Esophagus squamous epithelium (tissue), 5 donors: ENCODE measurements at regions not wholly inside any gene's neighbourhood (a gene's known extent, or its start where the extent isn't known, plus 50 kb on each side); places are given as distances from the start of the nearest gene placed in this dataset.

Experiments used
- DNase-seq: peaks from one replicate; lab custom pipeline; 2025; lab: John Stamatoyannopoulos, UW
- H3K27ac ChIP-seq, 4 donors: fragments of 200-600 bp; sonication (generic); one replicate each; pipeline ENCODE4 v1.5.1; 2016 to 2019; ENCODE audit warnings: mild to moderate bottlenecking in 1 of 4
- H3K27me3 ChIP-seq, 4 donors: fragments of 200-600 bp; sonication (generic); 1 replicate in 3 of 4; 2 replicates in 1 of 4; pipeline versions ENCODE4 v1.5.1 to v1.6.0; 2017 to 2021; ENCODE audit warnings: antibody characterized with exemption in 1 of 4
- H3K36me3 ChIP-seq, 3 donors: fragments of 200-600 bp; sonication (generic); one replicate each; pipeline ENCODE4 v1.5.1; 2016 to 2019
- H3K4me1 ChIP-seq, 3 donors: fragments of 200-600 bp; sonication (generic); one replicate each; pipeline ENCODE4 v1.5.1; 2017 to 2019
- H3K4me3 ChIP-seq, 4 donors: fragments of 200-600 bp; sonication (generic); 1 replicate in 3 of 4; 2 replicates in 1 of 4; pipeline ENCODE4 v1.5.1; 2016 to 2019; ENCODE audit warnings: mild to moderate bottlenecking in 2 of 4, moderate library complexity in 1 of 4
- H3K9me3 ChIP-seq, 3 donors: fragments of 200-600 bp; sonication (generic); one replicate each; pipeline ENCODE4 v1.5.1; 2016 to 2019
- POLR2A ChIP-seq, 4 donors: fragments of 450-650 bp; IDR thresholded peaks; one replicate each; pipeline ENCODE4 v1.6.1; 2017; ENCODE audit warnings: antibody characterized with exemption in 4 of 4, mild to moderate bottlenecking in 4 of 4, moderate library complexity in 3 of 4
- WGBS, 2 donors: methylation state at CpG; one replicate each; pipeline ENCODE4 v1.1.5; 2018; 5-methylcytosine and 5-hydroxymethylcytosine counted together
- intact Hi-C: fragments of 100-400 bp; cut with DNase I; formaldehyde crosslinking; loops from one replicate; pipeline ENCODE4 v1.15.0; 2022
- TF ChIP-seq, protein P1 (sequence below), 6 experiments: fragments of 450-650 bp in 4 of 6; fragments of 200-600 bp in 2 of 6; sonication (generic) in 2 of 6; IDR thresholded peaks; one replicate each; pipeline ENCODE4 v1.5.1; 2016 to 2019; ENCODE audit warnings: antibody characterized with exemption in 6 of 6, mild to moderate bottlenecking in 4 of 6, moderate library complexity in 4 of 6
- donor health status: DM: yes; HTN: yes; CAD: no.

DNA sequence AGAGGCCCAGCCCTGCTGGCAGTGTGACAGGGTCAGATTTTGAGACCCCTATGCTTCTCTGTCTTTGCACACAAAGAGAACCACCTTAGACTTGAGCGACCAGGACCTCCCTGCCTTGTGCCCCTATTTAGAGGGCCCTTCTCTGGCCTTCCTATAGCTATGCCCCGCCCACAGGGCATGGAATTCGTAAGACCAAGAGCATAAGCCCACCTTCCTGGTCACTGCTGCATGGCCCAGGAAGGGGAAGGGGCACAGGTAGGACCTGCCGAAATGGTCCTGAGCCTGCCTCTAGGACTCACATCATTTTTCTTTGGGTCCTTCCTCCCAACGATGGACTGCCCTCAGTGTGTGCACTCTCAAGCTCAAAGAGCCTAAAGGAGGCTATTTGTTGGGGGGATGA is 65.1 kb upstream of the SRSF6 start:
- Histone ChIP-seq H3K9me3 (peaks cover 0 to 9% (median 0%) of the 10 kb centered on the region in 3 donors), H3K4me3 (no peak overlapping the region), H3K4me1 (peaks cover 0 to 16% (median 0%) of the 10 kb centered on the region in 3 donors), H3K27ac (no peak overlapping the region), H3K27me3 (peaks cover 0 to 37% (median 0%) of the 10 kb centered on the region in 4 donors), H3K36me3 (no peaks in the 10 kb centered on the region)
- 65 to 78% methylated on average over 2 to 5 of the region's 5 CpGs for WGBS, 2 donors
- no peak for DNase-seq
- no peak for TF ChIP-seq POLR2A (IDR thresholded peaks at IDR 0.05)
- TF ChIP-seq, protein P1, sequence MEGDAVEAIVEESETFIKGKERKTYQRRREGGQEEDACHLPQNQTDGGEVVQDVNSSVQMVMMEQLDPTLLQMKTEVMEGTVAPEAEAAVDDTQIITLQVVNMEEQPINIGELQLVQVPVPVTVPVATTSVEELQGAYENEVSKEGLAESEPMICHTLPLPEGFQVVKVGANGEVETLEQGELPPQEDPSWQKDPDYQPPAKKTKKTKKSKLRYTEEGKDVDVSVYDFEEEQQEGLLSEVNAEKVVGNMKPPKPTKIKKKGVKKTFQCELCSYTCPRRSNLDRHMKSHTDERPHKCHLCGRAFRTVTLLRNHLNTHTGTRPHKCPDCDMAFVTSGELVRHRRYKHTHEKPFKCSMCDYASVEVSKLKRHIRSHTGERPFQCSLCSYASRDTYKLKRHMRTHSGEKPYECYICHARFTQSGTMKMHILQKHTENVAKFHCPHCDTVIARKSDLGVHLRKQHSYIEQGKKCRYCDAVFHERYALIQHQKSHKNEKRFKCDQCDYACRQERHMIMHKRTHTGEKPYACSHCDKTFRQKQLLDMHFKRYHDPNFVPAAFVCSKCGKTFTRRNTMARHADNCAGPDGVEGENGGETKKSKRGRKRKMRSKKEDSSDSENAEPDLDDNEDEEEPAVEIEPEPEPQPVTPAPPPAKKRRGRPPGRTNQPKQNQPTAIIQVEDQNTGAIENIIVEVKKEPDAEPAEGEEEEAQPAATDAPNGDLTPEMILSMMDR (IDR thresholded peaks at IDR 0.05): no peak
- intact Hi-C loops: no loop called here

DNA sequence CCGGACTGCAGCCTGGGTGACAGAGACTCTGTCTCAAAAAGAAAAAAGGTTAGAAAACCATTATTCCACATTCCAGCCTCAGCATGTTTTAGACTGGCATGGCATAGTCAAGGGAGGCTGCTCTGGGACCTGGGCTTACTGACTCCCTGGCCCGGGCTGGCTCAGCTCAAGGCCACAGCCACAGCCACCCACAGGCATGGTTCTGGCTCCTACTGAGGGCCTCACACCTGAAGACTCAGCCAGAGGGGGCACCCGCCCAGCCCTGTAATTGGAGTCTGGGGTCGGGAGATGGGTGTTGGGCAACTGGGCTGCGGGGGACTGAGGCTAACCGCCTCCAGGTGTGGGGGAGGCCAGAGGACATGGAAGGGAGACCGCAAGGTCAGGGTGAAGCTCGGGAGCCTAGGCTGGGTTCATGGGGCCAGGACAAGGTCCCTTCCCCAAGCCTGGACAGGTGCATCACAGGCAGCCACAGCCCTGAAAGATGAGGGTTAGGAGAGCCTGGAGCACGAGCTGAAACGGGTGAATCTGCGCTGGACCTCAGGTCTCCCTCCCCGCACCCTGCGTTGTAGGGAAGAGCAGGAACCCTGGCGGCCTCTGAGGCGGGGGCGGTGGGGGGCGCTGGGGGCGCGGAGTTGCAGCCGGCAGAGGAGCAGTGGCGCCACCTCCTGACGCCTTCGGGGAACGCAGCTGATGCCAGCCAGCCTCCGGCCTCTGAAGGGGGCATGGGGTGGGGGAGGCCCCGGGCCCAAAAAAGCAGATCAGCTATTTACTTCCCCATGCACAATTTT is 67.7 kb upstream of the SRSF6 start:
- intact Hi-C loops: no loop called here
- H3K4me1 ChIP-seq: peaks cover 0 to 16% (median 0%) of the 10 kb centered on the region in 3 donors
- no peak for TF ChIP-seq POLR2A (IDR thresholded peaks at IDR 0.05)
- TF ChIP-seq, protein P1 (IDR thresholded peaks at IDR 0.05): no peak
- peaks cover 0 to 37% (median 0%) of the 10 kb centered on the region in 4 donors for H3K27me3 ChIP-seq
- peaks cover 0 to 9% (median 0%) of the 10 kb centered on the region in 3 donors for H3K9me3 ChIP-seq
- no peak for DNase-seq
- no peaks in the 10 kb centered on the region for H3K36me3 ChIP-seq
- no peak overlapping the region for H3K27ac ChIP-seq
- H3K4me3 ChIP-seq: no peak overlapping the region
- 27 to 52% methylated on average over 8 to 9 of the region's 26 CpGs for WGBS, 2 donors

DNA sequence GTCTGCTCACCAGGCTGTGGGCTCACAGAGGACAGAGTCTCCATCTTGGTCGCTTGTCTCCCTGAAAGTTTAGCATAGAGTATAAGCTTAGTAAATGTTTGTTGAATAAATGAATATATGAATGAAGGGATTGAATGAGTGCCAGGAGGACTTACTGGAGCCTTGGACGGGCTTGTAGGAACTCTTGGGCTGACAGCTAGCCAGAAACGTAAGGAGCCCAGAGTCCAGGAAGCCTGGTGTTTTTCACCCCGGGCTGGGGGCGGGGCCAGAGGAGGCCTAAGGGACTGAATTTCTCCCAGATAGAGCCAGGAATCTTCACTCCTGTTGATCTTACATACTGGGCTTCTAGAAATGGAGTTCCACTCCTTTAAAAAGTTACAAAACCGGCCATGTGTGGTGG is 68.5 kb upstream of the SRSF6 start:
- peaks cover 0 to 9% (median 0%) of the 10 kb centered on the region in 3 donors for H3K9me3 ChIP-seq
- H3K27me3 ChIP-seq: peaks cover 0 to 43% (median 0%) of the 10 kb centered on the region in 4 donors
- no peak for DNase-seq
- TF ChIP-seq POLR2A (IDR thresholded peaks at IDR 0.05): no peak
- TF ChIP-seq, protein P1 (IDR thresholded peaks at IDR 0.05): no peak
- WGBS, 2 donors: 25 to 43% methylated on average over 5 to 6 of the region's 6 CpGs
- no peak overlapping the region for H3K4me3 ChIP-seq
- intact Hi-C loops: no loop called here
- no peak overlapping the region for H3K27ac ChIP-seq
- H3K36me3 ChIP-seq: no peaks in the 10 kb centered on the region
- H3K4me1 ChIP-seq: peaks cover 0 to 16% (median 0%) of the 10 kb centered on the region in 3 donors

DNA sequence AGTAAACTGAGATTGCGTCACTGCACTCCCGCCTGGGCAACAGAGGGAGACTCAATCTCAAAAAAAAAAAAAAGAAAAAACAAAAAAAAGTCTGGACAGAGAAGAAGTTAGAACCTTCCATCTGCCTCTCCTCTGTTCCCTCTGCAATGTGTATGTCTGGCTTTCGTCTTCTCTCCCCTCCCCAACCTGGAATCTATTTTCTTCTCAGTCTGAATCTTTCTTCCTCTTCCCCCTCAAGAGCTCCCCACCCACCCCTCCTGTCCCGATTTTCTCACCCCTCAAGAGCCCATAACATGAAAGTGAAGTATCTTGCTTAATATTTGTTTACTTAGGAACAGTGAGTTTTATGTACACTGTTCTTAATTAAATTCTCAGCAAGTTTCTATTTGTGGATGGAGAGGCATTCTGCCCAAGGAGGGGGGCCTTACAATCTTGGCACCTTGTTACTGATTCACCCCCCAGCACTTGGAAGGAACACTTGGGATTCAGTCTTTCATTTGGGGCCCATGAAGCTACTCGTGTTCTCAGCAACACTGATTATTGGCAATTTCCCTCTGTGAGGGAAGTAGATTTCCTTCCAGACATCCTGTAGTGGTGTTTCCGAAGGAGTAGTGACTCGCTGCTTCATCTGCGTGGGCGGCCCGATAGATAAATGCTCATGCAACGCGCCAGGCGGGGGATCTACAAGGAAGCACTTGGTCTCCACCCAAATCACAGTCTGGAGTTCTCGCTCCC is 69.3 kb upstream of the SRSF6 start:
- no peak for DNase-seq
- intact Hi-C loops: no loop called here
- Histone ChIP-seq H3K9me3 (peaks cover 0 to 3% (median 0%) of the 10 kb centered on the region in 3 donors), H3K36me3 (no peaks in the 10 kb centered on the region), H3K27ac (no peak overlapping the region), H3K4me3 (no peak overlapping the region), H3K4me1 (peaks cover 0 to 16% (median 0%) of the 10 kb centered on the region in 3 donors), H3K27me3 (peaks cover 0 to 38% (median 0%) of the 10 kb centered on the region in 4 donors)
- 20 to 30% methylated on average over 7 to 13 of the region's 14 CpGs for WGBS, 2 donors
- no peak for TF ChIP-seq POLR2A (IDR thresholded peaks at IDR 0.05)
- TF ChIP-seq, protein P1 (IDR thresholded peaks at IDR 0.05): no peak

DNA sequence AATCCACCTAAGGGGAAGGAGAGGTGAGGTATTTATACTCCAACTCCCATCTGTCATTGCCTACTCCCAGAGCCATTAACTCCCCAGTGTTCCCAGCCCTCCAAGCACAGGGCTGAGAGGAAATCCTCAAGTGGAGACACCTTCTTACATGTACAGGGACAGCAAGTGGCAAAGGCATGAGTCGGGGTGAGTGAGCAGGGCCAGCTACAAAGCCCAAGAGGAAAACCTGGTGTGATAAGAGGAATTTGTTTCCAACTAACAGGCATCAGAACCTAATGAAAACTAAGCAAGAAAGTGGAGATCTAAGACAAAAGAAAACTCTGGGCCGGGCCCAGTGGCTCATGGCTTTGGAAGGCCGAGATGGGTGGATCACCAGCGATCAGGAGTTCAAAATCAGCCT is 70.0 kb upstream of the SRSF6 start:
- Histone ChIP-seq H3K27me3 (peaks cover 0 to 31% (median 0%) of the 10 kb centered on the region in 4 donors), H3K27ac (no peak overlapping the region), H3K36me3 (no peaks in the 10 kb centered on the region), H3K4me1 (peaks cover 0 to 16% (median 0%) of the 10 kb centered on the region in 3 donors), H3K9me3 (no peaks in the 10 kb centered on the region), H3K4me3 (no peak overlapping the region)
- no peak for TF ChIP-seq POLR2A (IDR thresholded peaks at IDR 0.05)
- TF ChIP-seq, protein P1 (IDR thresholded peaks at IDR 0.05): no peak
- DNase-seq: no peak
- 49 to 83% methylated on average over 3 to 4 of the region's 4 CpGs for WGBS, 2 donors
- intact Hi-C loops: no loop called here
